ENCODE measurements at regions not wholly inside any gene's neighbourhood (a gene's known extent, or its start where the extent isn't known, plus 50 kb on each side); places are given as distances from the start of the nearest gene placed in this dataset.

- ChIA-PET POLR2A (ENCODE audit: low non-redundant PET) (no interaction called here), CTCF (no interaction called here)
- DNase-seq (ENCODE audit: low spot score) = no peak
- TF ChIP-seq, protein P1, sequence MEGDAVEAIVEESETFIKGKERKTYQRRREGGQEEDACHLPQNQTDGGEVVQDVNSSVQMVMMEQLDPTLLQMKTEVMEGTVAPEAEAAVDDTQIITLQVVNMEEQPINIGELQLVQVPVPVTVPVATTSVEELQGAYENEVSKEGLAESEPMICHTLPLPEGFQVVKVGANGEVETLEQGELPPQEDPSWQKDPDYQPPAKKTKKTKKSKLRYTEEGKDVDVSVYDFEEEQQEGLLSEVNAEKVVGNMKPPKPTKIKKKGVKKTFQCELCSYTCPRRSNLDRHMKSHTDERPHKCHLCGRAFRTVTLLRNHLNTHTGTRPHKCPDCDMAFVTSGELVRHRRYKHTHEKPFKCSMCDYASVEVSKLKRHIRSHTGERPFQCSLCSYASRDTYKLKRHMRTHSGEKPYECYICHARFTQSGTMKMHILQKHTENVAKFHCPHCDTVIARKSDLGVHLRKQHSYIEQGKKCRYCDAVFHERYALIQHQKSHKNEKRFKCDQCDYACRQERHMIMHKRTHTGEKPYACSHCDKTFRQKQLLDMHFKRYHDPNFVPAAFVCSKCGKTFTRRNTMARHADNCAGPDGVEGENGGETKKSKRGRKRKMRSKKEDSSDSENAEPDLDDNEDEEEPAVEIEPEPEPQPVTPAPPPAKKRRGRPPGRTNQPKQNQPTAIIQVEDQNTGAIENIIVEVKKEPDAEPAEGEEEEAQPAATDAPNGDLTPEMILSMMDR (conservative IDR thresholded peaks at IDR 0.05; ENCODE audit: low read depth) = no peak
- no peak overlapping the region for H3K27ac ChIP-seq
These were observed 367.6 kb upstream of the CDH9 start for GRCh38 chr5:27406020-27406419.

DNA sequence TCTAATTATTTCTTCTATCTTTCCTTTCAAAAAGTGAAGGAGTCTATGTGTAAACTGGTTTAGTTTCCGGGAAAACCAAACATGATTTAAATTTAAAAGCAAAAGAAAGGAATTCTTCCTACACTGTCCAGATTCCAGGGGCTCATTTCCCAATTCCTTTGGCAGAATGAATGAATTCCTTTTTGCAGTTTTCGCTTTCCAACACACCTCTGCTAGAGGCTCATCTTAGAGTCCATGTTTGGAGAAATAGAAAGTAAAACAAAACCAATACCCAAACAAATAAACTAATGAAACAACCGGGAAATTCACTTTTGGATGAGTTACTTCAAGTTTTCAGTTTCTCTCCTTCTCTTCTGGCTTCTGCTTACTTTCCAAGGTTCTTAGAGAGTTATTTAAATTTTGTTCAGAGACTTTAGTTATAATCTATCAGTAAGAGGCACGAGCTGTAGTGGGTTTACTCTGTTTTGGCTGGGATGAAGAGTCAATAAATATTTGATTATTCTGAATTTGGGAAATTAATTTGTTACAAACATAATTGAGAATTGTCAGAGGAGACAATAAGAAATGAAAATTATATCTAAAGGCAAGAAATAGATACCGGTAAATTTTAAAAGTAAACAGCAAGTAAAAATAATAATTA, 365.0 kb upstream of the CDH9 start:
- CTCF ChIA-PET = no interaction called here
- peak; percentile 11 for DNase-seq (ENCODE audit: low spot score)

GRCh38 chr5:27402828-27403227, 364.4 kb upstream of the CDH9 start:
- ChIA-PET POLR2A (ENCODE audit: low non-redundant PET) (no interaction called here), CTCF (no interaction called here)
- TF ChIP-seq, protein P1 (conservative IDR thresholded peaks at IDR 0.05; ENCODE audit: low read depth) = no peak
- H3K27ac ChIP-seq = no peak overlapping the region
- no peak for DNase-seq (ENCODE audit: low spot score)

More for the DNA sequence above, 365.0 kb upstream of the CDH9 start:
- no peak overlapping the region for H3K27ac ChIP-seq
- TF ChIP-seq, protein P1 (conservative IDR thresholded peaks at IDR 0.05; ENCODE audit: low read depth) = no peak
- POLR2A ChIA-PET (ENCODE audit: low non-redundant PET) = no interaction called here

DNA sequence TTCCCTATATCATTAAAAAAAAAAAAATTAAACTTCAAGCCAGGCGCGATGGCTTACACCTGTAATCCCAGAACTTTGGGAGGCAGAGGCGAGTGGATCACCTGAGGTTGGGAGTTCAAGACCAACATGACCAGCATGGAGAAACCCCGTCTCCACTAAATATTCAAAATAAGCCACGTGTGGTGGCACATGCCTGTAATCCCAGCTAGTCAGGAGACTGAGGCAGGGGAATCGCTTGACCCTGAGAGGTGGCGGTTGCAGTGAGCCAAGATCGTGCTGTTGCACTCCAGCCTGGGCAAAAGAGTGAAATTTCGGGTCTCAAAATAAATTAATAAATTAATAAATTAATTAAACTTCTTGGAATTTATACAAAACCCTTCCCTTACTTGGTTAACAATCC, 358.6 kb upstream of the CDH9 start:
- DNase-seq (ENCODE audit: low spot score) = no peak
- TF ChIP-seq, protein P1 (conservative IDR thresholded peaks at IDR 0.05; ENCODE audit: low read depth) = no peak
- POLR2A ChIA-PET (ENCODE audit: low non-redundant PET) = no interaction called here
- CTCF ChIA-PET = no interaction called here
- H3K27ac ChIP-seq = no peak overlapping the region

- TF ChIP-seq, protein P1 (conservative IDR thresholded peaks at IDR 0.05; ENCODE audit: low read depth) = no peak
- CTCF ChIA-PET = no interaction called here
- DNase-seq (ENCODE audit: low spot score) = no peak
- H3K27ac ChIP-seq = no peak overlapping the region
- POLR2A ChIA-PET (ENCODE audit: low non-redundant PET) = no interaction called here
These were observed 354.3 kb upstream of the CDH9 start for GRCh38 chr5:27392716-27393115.

DNA sequence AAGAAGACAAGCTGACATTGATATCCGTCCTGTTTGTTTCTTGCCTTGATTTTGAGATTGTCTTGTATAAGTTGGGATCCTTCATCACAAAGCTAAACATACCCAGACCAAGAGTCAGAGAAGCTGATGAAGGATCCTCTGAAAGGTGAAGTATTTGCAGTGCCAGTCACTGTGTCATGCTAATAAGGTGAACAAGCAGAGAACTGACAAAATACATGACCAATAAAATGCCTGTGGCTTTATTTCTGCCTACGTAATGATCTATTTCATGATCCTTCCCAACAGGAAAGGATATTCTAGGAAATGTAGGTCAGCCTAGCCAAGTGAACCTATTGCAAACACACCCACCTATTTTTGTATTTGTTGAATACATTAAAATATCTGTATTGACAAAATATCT, 351.3 kb upstream of the CDH9 start:
- no peak overlapping the region for H3K27ac ChIP-seq
- ChIA-PET CTCF (no interaction called here), POLR2A (ENCODE audit: low non-redundant PET) (no interaction called here)
- DNase-seq (ENCODE audit: low spot score) = no peak
- TF ChIP-seq, protein P1 (conservative IDR thresholded peaks at IDR 0.05; ENCODE audit: low read depth) = no peak
